PC-3 (cell line): ENCODE measurements at regions not wholly inside any gene's neighbourhood (a gene's known extent, or its start where the extent isn't known, plus 50 kb on each side); places are given as distances from the start of the nearest gene placed in this dataset.
"Not testable (repeated sequence)": the region's sequence is repeated elsewhere in the genome, so short reads cannot be mapped to it uniquely, and the experiment has no call there.

ENCODE experiments used
- ATAC-seq: fragments of 200-7000 bp; cut with Tn5 transposase; 2 replicates; pipeline ENCODE4 v1.9.1; 2020; ENCODE audit warnings: mild to moderate bottlenecking, moderate library complexity
- BruUV-seq: library from RNA; stranded (reverse); fragments of 400-500 nt; replicated peaks from 2 replicates; lab custom pipeline; 2021; lab: Mats Ljungman, UMichigan
- CTCF ChIA-PET: fragments of 300-600 bp; sonication (Branson Sonifier 250); formaldehyde crosslinking; loops from one replicate; lab custom pipeline; 2022; ENCODE audit warnings: antibody characterized with exemption; lab: Charles Lee
- POLR2A ChIA-PET: fragments of 300-600 bp; sonication (Branson Sonifier 250); formaldehyde crosslinking; loops from one replicate; lab custom pipeline; 2022; ENCODE audit warnings: antibody characterized with exemption; ENCODE audit not compliant: unreplicated experiment; lab: Charles Lee
- DNase-seq: peaks from one replicate; pipeline ENCODE4 v3.0.0-alpha.2; 2015
- H2AFZ ChIP-seq: fragments of 300-600 bp; sonication (generic); 2 replicates; pipeline ENCODE4 v1.6.0; 2016; ENCODE audit warnings: antibody characterized with exemption, low read length
- H3F3A ChIP-seq: fragments of 300-600 bp; sonication (generic); one replicate; pipeline ENCODE4 v1.6.0; 2017; ENCODE audit warnings: antibody characterized with exemption, low read length, control low read depth, mild to moderate bottlenecking; ENCODE audit not compliant: unreplicated experiment
- H3K27ac ChIP-seq: fragments of 300-600 bp; sonication (generic); 2 replicates; pipeline ENCODE4 v1.5.1; 2016; ENCODE audit warnings: mild to moderate bottlenecking, low read length
- H3K27me3 ChIP-seq: fragments of 300-600 bp; sonication (generic); 2 replicates; pipeline ENCODE4 v1.6.1; 2016; ENCODE audit warnings: low read length, mixed read lengths
- H3K36me3 ChIP-seq: fragments of 300-600 bp; sonication (generic); 2 replicates; pipeline ENCODE4 v1.6.1; 2016; ENCODE audit warnings: low read depth, mixed run types, low read length, mixed read lengths
- H3K4me1 ChIP-seq: fragments of 300-600 bp; sonication (generic); 2 replicates; pipeline ENCODE4 v1.5.1; 2016; ENCODE audit warnings: low read length; ENCODE audit not compliant: insufficient read depth
- H3K4me2 ChIP-seq: fragments of 300-600 bp; sonication (generic); 2 replicates; pipeline ENCODE4 v1.6.0; 2016; ENCODE audit warnings: low read length
- H3K4me3 ChIP-seq: fragments of 300-600 bp; sonication (generic); 2 replicates; pipeline ENCODE4 v1.5.1; 2016; ENCODE audit warnings: mild to moderate bottlenecking, low read length, mixed read lengths
- H3K79me2 ChIP-seq: fragments of 300-600 bp; sonication (generic); 2 replicates; pipeline ENCODE4 v1.6.1; 2017; ENCODE audit warnings: low read length, mixed read lengths
- H3K9ac ChIP-seq: fragments of 300-600 bp; sonication (generic); 2 replicates; pipeline ENCODE4 v1.6.0; 2016; ENCODE audit warnings: mild to moderate bottlenecking, low read length
- H3K9me2 ChIP-seq: fragments of 300-600 bp; sonication (generic); replicated peaks from 2 replicates; pipeline ENCODE4 v1.6.1; 2016; ENCODE audit warnings: mixed run types, low read length, mixed read lengths
- H3K9me3 ChIP-seq: fragments of 300-600 bp; sonication (generic); 2 replicates; pipeline ENCODE4 v1.6.1; 2016; ENCODE audit warnings: low read length, mixed read lengths
- H4K20me1 ChIP-seq: fragments of 300-600 bp; sonication (generic); 2 replicates; pipeline ENCODE4 v1.6.1; 2016; ENCODE audit warnings: low read length, mixed read lengths
- CTCF ChIP-seq: fragments of 300-600 bp; sonication (generic); conservative IDR thresholded peaks from 2 replicates; pipeline ENCODE4 v1.5.1; 2017; ENCODE audit warnings: antibody characterized with exemption, low read depth, mild to moderate bottlenecking, low read length
- EZH2 ChIP-seq: fragments of 300-600 bp; sonication (generic); IDR thresholded peaks from one replicate; pipeline ENCODE4 v1.6.1; 2017; ENCODE audit warnings: antibody characterized with exemption, mild to moderate bottlenecking, low read length; ENCODE audit not compliant: unreplicated experiment
- EZH2phosphoT487 ChIP-seq: fragments of 300-600 bp; sonication (generic); IDR thresholded peaks from 2 replicates; pipeline ENCODE4 v1.6.1; 2018; ENCODE audit warnings: mild to moderate bottlenecking, antibody characterized with exemption, low read length, borderline replicate concordance
- intact Hi-C: fragments of 100-400 bp; cut with micrococcal nuclease; formaldehyde crosslinking; loops from 2 replicates; pipeline ENCODE4 v1.9.0; 2023

- no peaks in the 10 kb centered on the region for H3K36me3 ChIP-seq
- intact Hi-C loops: no loop called here
- POLR2A ChIA-PET: no interaction called here
Measured at GRCh38 chr5:62767650-62768049, 189.0 kb downstream of the LRRC70 start.

GRCh38 chr5:62767077-62767476 lies 188.5 kb downstream of the LRRC70 start:
- intact Hi-C loops: no loop called here
- Histone ChIP-seq H3K27me3 (no peaks in the 10 kb centered on the region), H3K36me3 (no peaks in the 10 kb centered on the region), H3K4me2 (no peak overlapping the region), H3K4me3 (no peak overlapping the region), H3K9me3 (no peaks in the 10 kb centered on the region), H3K4me1 (no peaks in the 10 kb centered on the region), H4K20me1 (no peaks in the 10 kb centered on the region), H3K79me2 (no peaks in the 10 kb centered on the region), H2AFZ (no peak overlapping the region), H3K27ac (no peak overlapping the region), H3K9ac (no peak overlapping the region), H3K9me2 (no peaks in the 10 kb centered on the region), H3F3A (no peaks in the 10 kb centered on the region)
- ChIA-PET POLR2A (no interaction called here), CTCF (no interaction called here)
- BruUV-seq: no TSS peak
- no peak for ATAC-seq
- no peak for DNase-seq
- TF ChIP-seq EZH2 (no peak), CTCF (no peak), EZH2phosphoT487 (no peak)

More at GRCh38 chr5:62767650-62768049, 189.0 kb downstream of the LRRC70 start:
- Histone ChIP-seq H3K27me3 (no peaks in the 10 kb centered on the region), H2AFZ (no peak overlapping the region), H3K9ac (no peak overlapping the region), H3K9me3 (no peaks in the 10 kb centered on the region), H4K20me1 (no peaks in the 10 kb centered on the region), H3K4me1 (no peaks in the 10 kb centered on the region), H3K27ac (no peak overlapping the region), H3K4me3 (no peak overlapping the region), H3K9me2 (no peaks in the 10 kb centered on the region), H3F3A (no peaks in the 10 kb centered on the region), H3K79me2 (no peaks in the 10 kb centered on the region), H3K4me2 (no peak overlapping the region)
- CTCF ChIA-PET: no interaction called here
- no TSS peak for BruUV-seq
- no peak for DNase-seq
- ATAC-seq: no peak
- TF ChIP-seq EZH2phosphoT487 (no peak), CTCF (no peak), EZH2 (no peak)

GRCh38 chr5:62762503-62762902 lies 183.9 kb downstream of the LRRC70 start:
- H3K4me3 ChIP-seq: no peak overlapping the region
- ChIA-PET CTCF (no interaction called here), POLR2A (no interaction called here)
- no peak overlapping the region for H3K27ac ChIP-seq
- DNase-seq (no peak), ATAC-seq (no peak)
- no peaks in the 10 kb centered on the region for H3K79me2 ChIP-seq
- H3K9me2 ChIP-seq: no peaks in the 10 kb centered on the region
- no peak overlapping the region for H2AFZ ChIP-seq
- no peaks in the 10 kb centered on the region for H3K9me3 ChIP-seq
- H4K20me1 ChIP-seq: no peaks in the 10 kb centered on the region
- no peaks in the 10 kb centered on the region for H3K27me3 ChIP-seq
- intact Hi-C loops: no loop called here
- H3K9ac ChIP-seq: no peak overlapping the region
- no peaks in the 10 kb centered on the region for H3K4me1 ChIP-seq
- TF ChIP-seq CTCF (no peak), EZH2phosphoT487 (no peak), EZH2 (no peak)
- no peak overlapping the region for H3K4me2 ChIP-seq
- BruUV-seq: no TSS peak
- H3F3A ChIP-seq: no peaks in the 10 kb centered on the region
- H3K36me3 ChIP-seq: no peaks in the 10 kb centered on the region

- not testable (repeated sequence) for ATAC-seq
Measured at GRCh38 chr5:62757686-62758085, 179.1 kb downstream of the LRRC70 start.

More at GRCh38 chr5:62757686-62758085, 179.1 kb downstream of the LRRC70 start:
- H4K20me1 ChIP-seq, DNase-seq, BruUV-seq, H3K27me3 ChIP-seq, H3K9ac ChIP-seq, H2AFZ ChIP-seq, H3F3A ChIP-seq, H3K4me2 ChIP-seq, H3K4me1 ChIP-seq, H3K9me2 ChIP-seq, POLR2A ChIA-PET, H3K4me3 ChIP-seq, intact Hi-C loops, H3K9me3 ChIP-seq, H3K36me3 ChIP-seq, H3K27ac ChIP-seq, H3K79me2 ChIP-seq, CTCF ChIA-PET: not testable (repeated sequence)
